Neural cell (in vitro differentiated cells): ENCODE measurements at regions not wholly inside any gene's neighbourhood (a gene's known extent, or its start where the extent isn't known, plus 50 kb on each side); places are given as distances from the start of the nearest gene placed in this dataset.

Experiments
- EP300 ChIP-seq: fragments of 450-650 bp; conservative IDR thresholded peaks from 2 replicates; pipeline ENCODE4 v1.6.1; 2014; ENCODE audit warnings: antibody characterized with exemption, mild to moderate bottlenecking, moderate library complexity; ENCODE audit not compliant: poor library complexity, severe bottlenecking
- POLR2AphosphoS5 ChIP-seq: IDR thresholded peaks from 2 replicates; pipeline ENCODE4 v1.6.1; 2012
- TF ChIP-seq, protein P1 (sequence below): fragments of 450-650 bp; IDR thresholded peaks from 2 replicates; pipeline ENCODE4 v1.5.1; 2014; ENCODE audit warnings: antibody characterized with exemption, mild to moderate bottlenecking, moderate library complexity; ENCODE audit not compliant: poor library complexity, severe bottlenecking

GRCh38 chr5:61687371-61687770 lies 355.3 kb downstream of the ZSWIM6 start:
- TF ChIP-seq, protein P1, sequence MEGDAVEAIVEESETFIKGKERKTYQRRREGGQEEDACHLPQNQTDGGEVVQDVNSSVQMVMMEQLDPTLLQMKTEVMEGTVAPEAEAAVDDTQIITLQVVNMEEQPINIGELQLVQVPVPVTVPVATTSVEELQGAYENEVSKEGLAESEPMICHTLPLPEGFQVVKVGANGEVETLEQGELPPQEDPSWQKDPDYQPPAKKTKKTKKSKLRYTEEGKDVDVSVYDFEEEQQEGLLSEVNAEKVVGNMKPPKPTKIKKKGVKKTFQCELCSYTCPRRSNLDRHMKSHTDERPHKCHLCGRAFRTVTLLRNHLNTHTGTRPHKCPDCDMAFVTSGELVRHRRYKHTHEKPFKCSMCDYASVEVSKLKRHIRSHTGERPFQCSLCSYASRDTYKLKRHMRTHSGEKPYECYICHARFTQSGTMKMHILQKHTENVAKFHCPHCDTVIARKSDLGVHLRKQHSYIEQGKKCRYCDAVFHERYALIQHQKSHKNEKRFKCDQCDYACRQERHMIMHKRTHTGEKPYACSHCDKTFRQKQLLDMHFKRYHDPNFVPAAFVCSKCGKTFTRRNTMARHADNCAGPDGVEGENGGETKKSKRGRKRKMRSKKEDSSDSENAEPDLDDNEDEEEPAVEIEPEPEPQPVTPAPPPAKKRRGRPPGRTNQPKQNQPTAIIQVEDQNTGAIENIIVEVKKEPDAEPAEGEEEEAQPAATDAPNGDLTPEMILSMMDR = no peak
- TF ChIP-seq EP300 (no peak), POLR2AphosphoS5 (no peak)
